ENCODE measurements at regions not wholly inside any gene's neighbourhood (a gene's known extent, or its start where the extent isn't known, plus 50 kb on each side); places are given as distances from the start of the nearest gene placed in this dataset.

DNA sequence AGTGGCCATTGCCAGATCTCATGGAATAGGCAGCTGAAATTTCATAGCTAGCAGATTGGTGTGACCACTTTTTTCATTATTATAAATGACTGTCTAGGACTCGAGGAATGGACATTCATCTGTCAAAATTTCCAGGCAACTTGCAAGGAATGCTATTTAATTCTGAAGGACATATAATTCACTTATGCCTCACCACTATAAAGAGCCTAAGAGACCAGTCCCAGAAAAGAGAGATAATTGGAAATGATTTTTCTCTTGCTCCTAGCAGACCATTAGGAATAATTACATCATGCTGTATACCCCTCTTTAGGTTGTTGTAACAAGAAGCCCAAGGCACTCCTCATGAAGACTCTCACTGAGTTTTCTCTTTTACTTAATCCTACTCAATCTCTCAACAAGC is 557.4 kb upstream of the RAB6C start:
- Histone ChIP-seq H3F3A (ENCODE audit: low read depth) (no peaks in the 10 kb centered on the region), H2AFZ (replicated peaks) (no peak overlapping the region), H3K4me3 (no peak overlapping the region), H3K27ac (no peak overlapping the region), H3K9me3 (ENCODE audit: low read depth) (no peaks in the 10 kb centered on the region), H3K27me3 (no peaks in the 10 kb centered on the region), H3K4me2 (no peak overlapping the region), H3K36me3 (no peaks in the 10 kb centered on the region), H3K4me1 (no peaks in the 10 kb centered on the region), H3K79me2 (ENCODE audit: low read depth) (no peaks in the 10 kb centered on the region), H3K9ac (no peak overlapping the region), H4K20me1 (ENCODE audit: low read depth) (no peaks in the 10 kb centered on the region)
- Mint-ChIP-seq H3K27me3 (ENCODE audit: insufficient read depth, low read depth) (no peaks in the 10 kb centered on the region), H3K4me3 (no peak overlapping the region), H3K36me3 (no peaks in the 10 kb centered on the region), H3K27ac (no peak overlapping the region), H3K4me1 (no peaks in the 10 kb centered on the region), H3K9me3 (peaks cover 2% of the 10 kb centered on the region)
- DNase-seq (ENCODE audit: low spot score), result no peak
- TF ChIP-seq EZH2 (IDR thresholded peaks at IDR 0.05) (no peak), EZH2phosphoT487 (IDR thresholded peaks at IDR 0.05) (no peak)
- TF ChIP-seq, protein P1, sequence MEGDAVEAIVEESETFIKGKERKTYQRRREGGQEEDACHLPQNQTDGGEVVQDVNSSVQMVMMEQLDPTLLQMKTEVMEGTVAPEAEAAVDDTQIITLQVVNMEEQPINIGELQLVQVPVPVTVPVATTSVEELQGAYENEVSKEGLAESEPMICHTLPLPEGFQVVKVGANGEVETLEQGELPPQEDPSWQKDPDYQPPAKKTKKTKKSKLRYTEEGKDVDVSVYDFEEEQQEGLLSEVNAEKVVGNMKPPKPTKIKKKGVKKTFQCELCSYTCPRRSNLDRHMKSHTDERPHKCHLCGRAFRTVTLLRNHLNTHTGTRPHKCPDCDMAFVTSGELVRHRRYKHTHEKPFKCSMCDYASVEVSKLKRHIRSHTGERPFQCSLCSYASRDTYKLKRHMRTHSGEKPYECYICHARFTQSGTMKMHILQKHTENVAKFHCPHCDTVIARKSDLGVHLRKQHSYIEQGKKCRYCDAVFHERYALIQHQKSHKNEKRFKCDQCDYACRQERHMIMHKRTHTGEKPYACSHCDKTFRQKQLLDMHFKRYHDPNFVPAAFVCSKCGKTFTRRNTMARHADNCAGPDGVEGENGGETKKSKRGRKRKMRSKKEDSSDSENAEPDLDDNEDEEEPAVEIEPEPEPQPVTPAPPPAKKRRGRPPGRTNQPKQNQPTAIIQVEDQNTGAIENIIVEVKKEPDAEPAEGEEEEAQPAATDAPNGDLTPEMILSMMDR (IDR thresholded peaks at IDR 0.05), result no peak

GRCh38 chr2:129428086-129428660 is 551.3 kb upstream of the RAB6C start:
- Mint-ChIP-seq H3K27ac (no peak overlapping the region), H3K36me3 (no peaks in the 10 kb centered on the region), H3K9me3 (no peaks in the 10 kb centered on the region), H3K4me1 (no peaks in the 10 kb centered on the region), H3K27me3 (ENCODE audit: insufficient read depth, low read depth) (no peaks in the 10 kb centered on the region), H3K4me3 (no peak overlapping the region)
- Histone ChIP-seq H3K4me1 (no peaks in the 10 kb centered on the region), H3K4me3 (no peak overlapping the region), H3K9ac (no peak overlapping the region), H3F3A (ENCODE audit: low read depth) (no peaks in the 10 kb centered on the region), H3K27ac (no peak overlapping the region), H3K9me3 (ENCODE audit: low read depth) (no peaks in the 10 kb centered on the region), H4K20me1 (ENCODE audit: low read depth) (no peaks in the 10 kb centered on the region), H3K79me2 (ENCODE audit: low read depth) (no peaks in the 10 kb centered on the region), H3K36me3 (no peaks in the 10 kb centered on the region), H3K4me2 (no peak overlapping the region), H3K27me3 (no peaks in the 10 kb centered on the region), H2AFZ (replicated peaks) (no peak overlapping the region)
- TF ChIP-seq EZH2 (IDR thresholded peaks at IDR 0.05) (no peak), EZH2phosphoT487 (IDR thresholded peaks at IDR 0.05) (no peak)
- TF ChIP-seq, protein P1 (IDR thresholded peaks at IDR 0.05), result no peak
- DNase-seq (ENCODE audit: low spot score), result no peak

GRCh38 chr2:129430911-129431310 is 548.6 kb upstream of the RAB6C start:
- H3K9me3 Mint-ChIP-seq, result no peaks in the 10 kb centered on the region
- no peaks in the 10 kb centered on the region for H3K36me3 Mint-ChIP-seq
- H3K4me2 ChIP-seq, result no peak overlapping the region
- no peak overlapping the region for H3K27ac ChIP-seq
- no peak overlapping the region for H3K9ac ChIP-seq
- no peaks in the 10 kb centered on the region for H3F3A ChIP-seq (ENCODE audit: low read depth)
- no peaks in the 10 kb centered on the region for H3K27me3 ChIP-seq
- DNase-seq (ENCODE audit: low spot score), result no peak
- no peaks in the 10 kb centered on the region for H3K4me1 ChIP-seq
- no peak overlapping the region for H3K4me3 Mint-ChIP-seq
- no peak overlapping the region for H3K4me3 ChIP-seq
- H3K27me3 Mint-ChIP-seq (ENCODE audit: insufficient read depth, low read depth), result peaks cover 2% of the 10 kb centered on the region
- H2AFZ ChIP-seq (replicated peaks), result no peak overlapping the region
- H3K36me3 ChIP-seq, result no peaks in the 10 kb centered on the region
- H3K79me2 ChIP-seq (ENCODE audit: low read depth), result no peaks in the 10 kb centered on the region
- H4K20me1 ChIP-seq (ENCODE audit: low read depth), result no peaks in the 10 kb centered on the region
- H3K27ac Mint-ChIP-seq, result no peak overlapping the region
- TF ChIP-seq EZH2phosphoT487 (IDR thresholded peaks at IDR 0.05) (no peak), EZH2 (IDR thresholded peaks at IDR 0.05) (no peak)
- TF ChIP-seq, protein P1 (IDR thresholded peaks at IDR 0.05), result no peak
- H3K9me3 ChIP-seq (ENCODE audit: low read depth), result no peaks in the 10 kb centered on the region
- H3K4me1 Mint-ChIP-seq, result no peaks in the 10 kb centered on the region

Data from neural progenitor cell (in vitro differentiated cells).